GM21529 (cell line): ENCODE measurements at regions not wholly inside any gene's neighbourhood (a gene's known extent, or its start where the extent isn't known, plus 50 kb on each side); places are given as distances from the start of the nearest gene placed in this dataset.

Experiments used
- ATAC-seq: cut with Tn5 transposase; IDR thresholded peaks from one replicate; pipeline ENCODE4 v1.9.1; 2021; ENCODE audit not compliant: unreplicated experiment

- ATAC-seq, result peak; percentile 100
Observed at GRCh38 chr4:124018383-124019317, 622.1 kb downstream of the SPRY1 start.

- ATAC-seq, result no peak
Observed at GRCh38 chr4:124019749-124020549, 623.4 kb downstream of the SPRY1 start.

DNA sequence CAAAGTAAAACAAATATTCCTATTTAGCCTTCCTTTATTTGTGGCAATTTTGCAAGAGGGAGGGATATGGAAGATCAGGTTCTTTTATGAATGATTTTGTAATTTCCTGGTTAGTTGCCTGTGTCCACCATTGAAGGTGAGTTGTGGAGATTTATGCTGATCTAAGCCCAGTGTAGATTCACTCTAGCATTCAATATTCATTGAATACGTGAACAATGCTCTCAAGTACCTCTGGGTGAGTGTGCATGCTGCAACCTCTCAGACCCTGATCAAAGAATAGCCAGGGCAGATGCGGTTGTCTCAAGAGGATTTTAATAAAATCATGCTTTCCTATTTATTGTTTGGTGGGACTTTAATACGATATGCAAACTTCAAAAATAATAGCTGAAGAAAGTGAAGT lies 628.4 kb downstream of the SPRY1 start:
- ATAC-seq, result no peak

DNA sequence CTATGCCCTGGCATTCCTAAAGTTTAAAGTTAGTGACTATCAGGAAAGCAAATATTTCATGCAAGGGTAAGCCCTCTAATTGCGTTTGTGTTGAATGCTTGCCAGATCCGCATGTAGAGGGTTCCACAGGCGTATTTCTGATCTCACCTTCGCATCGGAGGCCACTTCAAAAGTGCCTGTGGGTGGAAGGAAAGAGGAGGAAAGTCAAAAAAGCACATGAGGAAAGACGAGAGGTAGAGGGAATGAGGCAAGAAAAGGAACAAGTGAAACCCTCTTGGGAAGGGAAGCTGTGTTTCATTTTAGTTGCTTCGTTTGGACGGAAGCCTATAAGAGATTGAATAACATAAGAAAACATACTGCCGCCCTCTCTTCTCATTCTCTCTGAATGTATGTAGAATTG lies 628.8 kb downstream of the SPRY1 start:
- no peak for ATAC-seq

DNA sequence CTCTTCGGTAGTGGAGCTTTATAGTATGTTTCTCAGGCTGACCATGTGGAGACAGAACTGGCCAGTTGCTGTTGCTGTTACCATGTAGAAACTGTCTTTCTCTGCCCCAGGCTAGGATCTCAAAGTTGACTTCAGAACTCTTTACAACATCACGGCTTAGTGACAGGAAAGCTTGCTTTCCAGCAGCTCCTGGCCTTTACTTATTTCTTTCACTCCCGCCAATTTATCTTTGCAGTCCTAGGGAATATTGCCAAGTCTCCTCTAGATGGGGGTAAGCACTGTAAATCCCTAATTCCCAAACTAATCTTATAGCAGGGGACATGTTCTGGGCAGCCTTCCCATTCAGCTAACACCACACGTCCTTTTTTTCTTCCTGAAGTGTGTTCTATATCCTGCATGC lies 631.6 kb downstream of the SPRY1 start:
- no peak for ATAC-seq

DNA sequence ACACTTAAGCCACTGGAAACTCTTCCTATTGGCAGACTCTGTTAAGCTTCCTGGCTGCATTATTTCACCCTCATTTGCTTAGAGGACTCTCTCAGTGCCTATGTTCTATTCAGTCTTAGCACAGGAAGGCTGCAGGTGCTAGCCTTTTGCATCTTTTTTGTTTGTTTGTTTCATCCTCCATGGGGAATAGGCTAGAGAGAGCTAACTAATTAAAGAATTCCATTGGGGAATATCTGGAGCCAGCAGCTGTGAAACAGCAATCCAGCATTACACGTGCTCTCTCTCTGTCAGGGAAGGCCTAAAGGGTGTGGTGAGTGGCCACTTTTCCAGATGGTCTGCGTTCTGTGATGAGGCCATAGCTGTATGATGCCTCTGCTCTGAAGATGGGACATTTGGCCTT lies 633.6 kb downstream of the SPRY1 start:
- ATAC-seq, result no peak

DNA sequence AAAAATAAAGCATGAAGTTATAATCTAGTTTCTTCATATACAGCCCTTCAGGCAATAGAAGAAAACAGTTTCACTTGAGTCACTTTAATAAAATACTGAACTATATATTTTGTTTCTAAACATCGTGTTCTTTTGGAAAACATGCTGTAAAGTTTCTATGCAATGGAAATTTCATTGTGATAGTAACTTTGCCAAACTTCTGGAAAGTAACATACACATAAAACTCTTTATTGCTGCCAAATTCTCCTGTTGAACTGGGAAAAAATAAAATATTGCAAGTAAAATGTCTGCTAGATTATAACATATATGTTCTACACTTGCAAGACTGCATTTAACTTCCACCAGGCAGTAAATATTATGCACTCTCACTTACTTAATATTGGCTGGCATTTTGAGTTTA lies 635.4 kb downstream of the SPRY1 start:
- no peak for ATAC-seq

GRCh38 chr4:124035364-124036041 lies 638.9 kb downstream of the SPRY1 start:
- ATAC-seq, result no peak

DNA sequence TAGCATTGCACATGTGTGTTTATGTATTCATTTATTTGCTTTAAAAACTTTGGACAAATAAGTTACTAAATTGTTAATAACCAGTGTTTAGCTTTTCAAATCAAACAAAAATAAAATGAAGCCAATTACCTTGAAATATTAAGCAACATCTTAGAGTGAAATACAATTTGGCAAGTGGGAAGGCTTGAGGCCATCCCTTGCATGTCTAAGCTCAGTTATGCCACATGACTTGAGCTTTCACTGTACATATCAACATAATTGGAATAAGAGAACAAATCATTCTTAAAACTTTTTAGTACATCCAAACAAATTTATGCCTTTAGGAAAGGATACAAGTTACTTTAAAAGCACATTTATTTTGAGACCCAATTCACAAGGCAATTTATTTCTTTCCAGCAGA lies 640.6 kb downstream of the SPRY1 start:
- no peak for ATAC-seq

GRCh38 chr4:124044330-124044729 lies 647.7 kb downstream of the SPRY1 start:
- ATAC-seq, result no peak

GRCh38 chr4:124044867-124045266 lies 648.3 kb downstream of the SPRY1 start:
- no peak for ATAC-seq

GRCh38 chr4:124046190-124046589 lies 649.6 kb downstream of the SPRY1 start:
- ATAC-seq, result no peak

DNA sequence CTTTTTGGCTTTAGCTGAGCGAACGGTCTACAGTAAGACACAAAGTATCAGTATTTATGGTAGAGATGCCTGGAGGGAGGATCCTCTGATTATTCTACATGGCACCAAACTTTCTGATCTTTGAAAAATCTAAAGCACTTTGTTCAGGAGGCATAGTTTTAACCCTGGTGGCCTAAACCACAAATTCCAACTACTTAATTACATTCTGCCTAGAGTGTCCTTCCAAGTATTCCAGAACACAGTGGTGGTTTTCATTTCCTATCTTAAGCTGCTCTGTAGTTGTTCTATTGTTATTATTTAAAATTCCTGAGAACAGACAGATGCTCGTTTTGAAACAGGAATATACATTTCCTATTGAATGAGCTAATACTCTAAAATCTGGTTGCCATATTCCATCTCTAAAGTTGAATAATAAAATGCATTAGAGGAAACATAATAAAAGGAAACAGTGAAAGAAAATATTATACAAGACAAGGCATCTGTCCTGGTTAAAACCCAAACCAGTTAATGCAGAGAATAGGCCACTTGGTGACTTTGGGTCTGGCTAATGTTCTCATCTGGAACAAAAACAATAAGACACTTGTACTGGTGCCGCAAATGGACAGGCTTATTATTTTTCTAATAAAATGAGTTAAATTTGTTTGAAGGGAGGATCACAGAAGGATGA lies 657.4 kb downstream of the SPRY1 start:
- ATAC-seq, result no peak

DNA sequence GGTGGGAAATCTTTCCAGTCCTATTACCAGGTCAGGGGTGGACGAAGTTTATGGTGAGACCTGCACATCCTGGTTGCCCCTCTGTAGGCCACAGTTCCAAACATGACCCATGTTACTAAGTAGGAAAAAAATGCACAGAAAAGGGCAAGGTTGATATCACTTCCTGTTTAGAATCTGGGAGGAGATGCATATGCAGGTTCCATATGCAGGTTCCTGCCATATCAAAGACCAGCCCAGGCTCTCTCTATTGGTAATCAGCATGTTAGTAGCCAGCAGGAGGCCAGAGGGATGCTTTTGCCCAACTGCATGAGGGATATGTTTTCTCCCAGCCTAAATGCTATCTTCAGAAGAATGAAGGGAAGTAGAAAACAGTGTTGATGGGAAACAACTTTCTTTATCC lies 657.2 kb downstream of the ANKRD50 start:
- ATAC-seq, result no peak

DNA sequence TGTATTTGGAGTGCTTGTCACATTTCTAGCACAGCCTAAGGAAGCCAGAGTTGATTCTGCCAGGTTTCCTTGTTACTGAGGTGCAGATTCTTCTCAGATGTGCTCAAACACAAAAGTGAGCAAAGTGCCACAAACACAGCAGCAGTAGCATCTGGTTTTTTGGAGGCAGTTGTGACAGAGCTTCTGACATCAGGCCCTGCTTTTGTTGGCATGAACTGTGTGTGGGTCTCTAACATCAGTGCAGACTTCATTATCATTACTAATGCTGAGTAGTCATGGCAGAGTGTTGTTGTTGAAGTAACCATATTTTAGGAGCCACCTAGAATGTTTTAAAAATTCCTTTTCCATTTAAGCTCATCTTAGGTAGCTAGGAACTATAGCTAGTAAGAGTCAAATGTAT lies 656.6 kb downstream of the ANKRD50 start:
- no peak for ATAC-seq

DNA sequence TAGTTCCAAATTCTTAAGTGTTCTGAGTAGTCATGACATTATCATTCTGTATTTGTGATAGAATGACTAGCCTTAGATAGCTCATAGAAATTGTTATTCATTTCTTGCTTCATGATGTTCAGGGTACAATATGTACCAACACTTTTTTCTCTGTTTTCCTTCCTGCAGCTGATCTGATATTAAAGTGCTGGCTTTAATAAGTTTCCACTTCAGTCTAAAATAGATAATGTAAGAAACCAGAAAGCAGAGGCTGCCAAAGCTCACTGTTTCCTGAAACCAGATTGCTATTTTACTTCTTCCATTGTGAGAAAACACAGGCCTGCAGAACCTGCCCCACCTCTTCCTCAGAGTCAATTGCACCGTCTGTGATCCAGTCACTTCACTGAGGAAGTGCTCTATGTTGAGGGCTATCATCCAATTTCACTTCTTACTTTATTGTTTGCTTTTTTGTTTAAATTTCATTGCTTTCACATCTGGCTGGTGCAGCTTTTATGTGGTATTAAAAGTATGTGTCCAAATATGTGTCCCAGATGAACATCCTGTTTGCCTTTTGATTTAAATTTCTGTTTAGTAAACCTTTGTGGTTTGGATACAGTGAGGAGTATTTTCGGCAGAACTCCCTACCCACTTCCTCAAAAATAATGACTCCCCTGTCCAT lies 652.1 kb downstream of the ANKRD50 start:
- peak; percentile 82 for ATAC-seq

- ATAC-seq, result no peak
Observed at GRCh38 chr4:124061413-124061812, 651.1 kb downstream of the ANKRD50 start.

GRCh38 chr4:124065422-124065821 lies 647.1 kb downstream of the ANKRD50 start:
- ATAC-seq, result no peak

DNA sequence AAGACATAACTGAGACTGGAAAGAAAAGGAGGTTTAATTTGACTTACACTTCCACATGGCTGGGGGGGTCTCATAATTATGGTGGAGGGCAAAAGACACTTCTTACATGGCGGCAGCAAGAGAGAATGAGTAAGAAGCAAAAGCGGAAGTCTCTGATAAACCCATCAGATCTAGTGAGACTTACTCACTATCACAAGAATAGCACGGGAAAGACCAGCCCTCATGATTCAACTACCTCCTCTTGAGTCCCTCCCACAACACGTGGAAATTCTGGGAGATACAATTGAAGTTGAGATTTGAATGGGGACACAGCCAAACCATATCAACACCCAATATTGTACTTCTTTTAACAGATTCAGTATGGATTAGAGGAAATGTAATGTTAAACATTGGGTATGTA lies 646.6 kb downstream of the ANKRD50 start:
- no peak for ATAC-seq

GRCh38 chr4:124066595-124066994 lies 645.9 kb downstream of the ANKRD50 start:
- no peak for ATAC-seq
